ENCODE measurements at regions not wholly inside any gene's neighbourhood (a gene's known extent, or its start where the extent isn't known, plus 50 kb on each side); places are given as distances from the start of the nearest gene placed in this dataset.

DNA sequence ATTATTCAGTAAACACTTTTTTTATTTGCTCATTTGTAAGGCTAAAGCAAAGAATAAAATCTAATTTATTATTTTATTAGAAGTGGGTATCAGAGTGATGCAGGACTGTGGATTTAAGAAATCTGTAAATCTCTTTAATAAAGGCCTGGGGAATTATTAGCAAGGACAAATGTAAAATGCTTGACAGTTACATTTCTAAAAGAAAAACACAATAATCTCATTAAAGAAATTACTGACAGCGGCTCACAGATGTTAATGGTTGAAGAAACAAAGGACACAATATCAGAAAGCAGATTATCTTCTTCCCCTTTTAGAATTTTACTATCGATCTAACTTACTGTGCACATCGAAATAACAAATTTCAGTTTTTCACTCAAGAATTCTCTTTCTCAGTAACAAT lies 262.1 kb upstream of the MEIS2 start:
- Histone ChIP-seq H3K4me3 (no peak overlapping the region), H3K27me3 (no peaks in the 10 kb centered on the region), H3K27ac (no peak overlapping the region), H3K9me3 (peaks cover 0 to 2% of the 10 kb centered on the region in 2 donors), H3K36me3 (no peaks in the 10 kb centered on the region), H3K4me1 (no peaks in the 10 kb centered on the region)
- TF ChIP-seq, protein P1, sequence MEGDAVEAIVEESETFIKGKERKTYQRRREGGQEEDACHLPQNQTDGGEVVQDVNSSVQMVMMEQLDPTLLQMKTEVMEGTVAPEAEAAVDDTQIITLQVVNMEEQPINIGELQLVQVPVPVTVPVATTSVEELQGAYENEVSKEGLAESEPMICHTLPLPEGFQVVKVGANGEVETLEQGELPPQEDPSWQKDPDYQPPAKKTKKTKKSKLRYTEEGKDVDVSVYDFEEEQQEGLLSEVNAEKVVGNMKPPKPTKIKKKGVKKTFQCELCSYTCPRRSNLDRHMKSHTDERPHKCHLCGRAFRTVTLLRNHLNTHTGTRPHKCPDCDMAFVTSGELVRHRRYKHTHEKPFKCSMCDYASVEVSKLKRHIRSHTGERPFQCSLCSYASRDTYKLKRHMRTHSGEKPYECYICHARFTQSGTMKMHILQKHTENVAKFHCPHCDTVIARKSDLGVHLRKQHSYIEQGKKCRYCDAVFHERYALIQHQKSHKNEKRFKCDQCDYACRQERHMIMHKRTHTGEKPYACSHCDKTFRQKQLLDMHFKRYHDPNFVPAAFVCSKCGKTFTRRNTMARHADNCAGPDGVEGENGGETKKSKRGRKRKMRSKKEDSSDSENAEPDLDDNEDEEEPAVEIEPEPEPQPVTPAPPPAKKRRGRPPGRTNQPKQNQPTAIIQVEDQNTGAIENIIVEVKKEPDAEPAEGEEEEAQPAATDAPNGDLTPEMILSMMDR (IDR thresholded peaks at IDR 0.05) = no peak
- intact Hi-C loops (cut with DNase I) = no loop called here
- no peak for DNase-seq
- ATAC-seq = no peak

DNA sequence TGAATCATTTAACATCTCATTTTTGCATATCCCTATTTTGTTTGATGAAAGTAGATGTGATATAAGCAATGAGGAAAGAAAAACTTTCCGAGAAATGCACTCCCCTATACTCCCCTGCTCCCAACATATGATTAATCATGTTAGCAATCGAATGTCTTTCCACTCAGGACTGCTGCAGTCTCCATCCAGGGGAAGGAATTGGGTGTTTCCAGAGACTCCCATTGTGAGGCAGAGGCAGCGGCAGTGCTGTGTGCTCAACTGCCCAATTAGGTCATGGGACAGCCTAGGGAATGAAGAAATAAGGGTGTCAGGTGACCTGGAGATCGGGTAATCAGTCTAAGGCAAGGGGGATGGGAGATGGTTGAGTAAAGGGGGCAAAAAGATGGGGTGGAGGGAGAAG lies 268.6 kb upstream of the MEIS2 start:
- Histone ChIP-seq H3K4me3 (no peak overlapping the region), H3K9me3 (peaks cover 0 to 13% of the 10 kb centered on the region in 2 donors), H3K36me3 (no peaks in the 10 kb centered on the region), H3K27me3 (no peaks in the 10 kb centered on the region), H3K4me1 (no peaks in the 10 kb centered on the region), H3K27ac (no peak overlapping the region)
- no peak for ATAC-seq
- intact Hi-C loops (cut with DNase I) = no loop called here
- TF ChIP-seq, protein P1 (IDR thresholded peaks at IDR 0.05) = no peak
- DNase-seq = no peak

DNA sequence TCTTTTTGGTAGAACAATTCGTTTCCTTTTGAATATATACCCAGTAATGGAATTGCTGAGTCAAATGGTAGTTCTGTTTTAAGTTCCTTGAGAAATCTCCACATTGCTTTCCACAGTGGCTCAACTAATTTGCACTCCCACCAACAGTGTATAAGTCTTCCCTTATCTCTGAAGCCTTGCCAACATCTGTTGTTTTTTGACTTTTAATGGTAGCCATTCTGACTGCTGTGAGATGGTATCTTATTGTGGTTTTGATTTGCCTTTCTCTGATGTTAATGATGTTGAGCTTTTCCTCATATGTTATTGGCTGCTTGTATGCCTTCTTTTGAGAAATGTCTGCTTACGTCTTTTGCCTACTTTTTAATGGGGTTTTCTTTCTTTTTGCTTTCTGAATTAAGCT lies 270.6 kb upstream of the MEIS2 start:
- TF ChIP-seq, protein P1 (IDR thresholded peaks at IDR 0.05) = no peak
- H3K4me1 ChIP-seq = no peaks in the 10 kb centered on the region
- intact Hi-C loops (cut with DNase I) = no loop called here

DNA sequence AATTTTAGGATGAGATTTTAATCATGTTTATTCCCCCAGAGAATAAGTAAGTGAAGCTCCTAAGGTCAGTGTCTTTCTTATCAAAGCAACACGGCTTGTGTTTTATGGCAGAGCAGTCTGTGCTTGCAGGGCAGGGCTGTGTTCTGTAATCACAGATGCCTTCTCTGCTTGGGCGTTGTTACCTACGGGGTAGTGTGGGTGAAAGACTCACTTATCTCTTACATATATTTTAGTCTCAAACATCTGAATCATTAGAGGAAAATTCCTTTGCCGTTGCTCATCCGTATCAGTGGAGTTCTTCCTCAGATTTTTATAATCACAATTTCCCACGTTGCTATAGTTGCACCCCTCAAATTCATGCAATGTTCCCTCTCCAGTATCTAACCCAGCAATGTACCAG lies 271.7 kb upstream of the MEIS2 start:
- Histone ChIP-seq H3K4me3 (no peak overlapping the region), H3K36me3 (no peaks in the 10 kb centered on the region), H3K27ac (no peak overlapping the region), H3K4me1 (no peaks in the 10 kb centered on the region), H3K27me3 (no peaks in the 10 kb centered on the region), H3K9me3 (peaks cover 0 to 13% of the 10 kb centered on the region in 2 donors)
- ATAC-seq (no peak), DNase-seq (no peak)
- intact Hi-C loops (cut with DNase I) = no loop called here
- TF ChIP-seq, protein P1 (IDR thresholded peaks at IDR 0.05) = no peak

More for the DNA sequence above, 270.6 kb upstream of the MEIS2 start:
- Histone ChIP-seq H3K9me3 (peaks cover 0 to 13% of the 10 kb centered on the region in 2 donors), H3K27me3 (no peaks in the 10 kb centered on the region), H3K27ac (no peak overlapping the region), H3K36me3 (no peaks in the 10 kb centered on the region), H3K4me3 (no peak overlapping the region)
- ATAC-seq = no peak
- DNase-seq = no peak

DNA sequence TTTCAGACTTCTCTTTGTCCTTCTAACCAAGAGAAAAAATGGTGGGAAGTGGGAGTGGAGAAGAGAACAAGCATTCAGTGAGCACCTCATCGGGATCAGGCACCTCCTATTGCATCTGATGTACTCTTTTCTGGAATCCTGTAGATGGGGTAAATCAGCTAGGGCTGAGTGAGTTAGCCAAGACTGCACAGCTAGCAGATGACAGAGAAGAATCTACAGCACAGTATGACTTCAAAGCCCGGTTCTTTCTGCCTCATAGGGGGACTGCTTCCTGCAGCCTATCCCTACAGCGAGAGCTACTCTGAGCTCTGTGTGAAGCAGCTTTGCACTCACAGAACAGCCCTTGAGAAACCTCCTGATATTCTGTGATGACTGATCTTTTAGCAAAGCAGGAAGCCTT lies 275.2 kb upstream of the MEIS2 start:
- TF ChIP-seq, protein P1 (IDR thresholded peaks at IDR 0.05) = no peak
- Histone ChIP-seq H3K27ac (no peak overlapping the region), H3K4me3 (no peak overlapping the region), H3K27me3 (no peaks in the 10 kb centered on the region), H3K36me3 (no peaks in the 10 kb centered on the region), H3K4me1 (no peaks in the 10 kb centered on the region), H3K9me3 (peaks cover 0 to 13% of the 10 kb centered on the region in 2 donors)
- intact Hi-C loops (cut with DNase I) = no loop called here
- DNase-seq (no peak), ATAC-seq (no peak)

Data from left lung (tissue), 4 donors.